CD4-positive, alpha-beta T cell (primary cell): ENCODE measurements at regions not wholly inside any gene's neighbourhood (a gene's known extent, or its start where the extent isn't known, plus 50 kb on each side); places are given as distances from the start of the nearest gene placed in this dataset.

Source experiments
- ATAC-seq: fragments of 200-7000 bp; cut with Tn5 transposase; one replicate; pipeline ENCODE4 v1.10.0; 2022; ENCODE audit warnings: mild to moderate bottlenecking; ENCODE audit not compliant: poor library complexity
- CTCF ChIA-PET: fragments of 350-600 bp; sonication (Branson Sonifier 250); formaldehyde crosslinking; loops from one replicate; lab custom pipeline; 2021; ENCODE audit warnings: antibody characterized with exemption, inconsistent platforms; lab: Charles Lee
- POLR2A ChIA-PET: fragments of 350-600 bp; sonication (Branson Sonifier 250); formaldehyde crosslinking; loops from one replicate; lab custom pipeline; 2021; ENCODE audit warnings: antibody characterized with exemption, inconsistent platforms; lab: Charles Lee
- DNase-seq, 14 experiments: peaks; one replicate each; pipeline ENCODE4 v3.0.0-alpha.2; 2013 to 2020; ENCODE audit warnings: mixed read lengths in 2 of 14
- H3K27ac ChIP-seq, 2 donors: one replicate each; pipeline versions ENCODE4 v1.5.1 to v1.7.0; 2013; ENCODE audit warnings: low read length in 2 of 2, low read depth in 1 of 2, mild to moderate bottlenecking in 1 of 2
- H3K27me3 ChIP-seq, 2 experiments: 1 replicate in 1 of 2; 2 replicates in 1 of 2; pipeline versions ENCODE4 v1.6.1 to v1.7.0; 2013; ENCODE audit warnings: low read length in 2 of 2, control low read depth in 1 of 2, mild to moderate bottlenecking in 1 of 2, moderate library complexity in 1 of 2; ENCODE audit not compliant: insufficient read depth in 2 of 2, control insufficient read depth in 1 of 2
- H3K36me3 ChIP-seq: one replicate; pipeline ENCODE4 v1.6.1; 2013; ENCODE audit warnings: low read length, control low read depth; ENCODE audit not compliant: insufficient read depth
- H3K4me1 ChIP-seq: one replicate; pipeline ENCODE4 v1.6.1; 2013; ENCODE audit warnings: low read length, control low read depth; ENCODE audit not compliant: insufficient read depth
- H3K4me3 ChIP-seq: one replicate; pipeline ENCODE4 v1.5.1; 2013; ENCODE audit warnings: mild to moderate bottlenecking, low read length, moderate library complexity
- H3K9me3 ChIP-seq, 2 experiments: 1 replicate in 1 of 2; 2 replicates in 1 of 2; pipeline versions ENCODE4 v1.6.1 to v1.7.0; 2013; ENCODE audit warnings: low read length in 2 of 2, mild to moderate bottlenecking in 2 of 2, control low read depth in 1 of 2, moderate library complexity in 1 of 2; ENCODE audit not compliant: control insufficient read depth in 1 of 2, insufficient read depth in 1 of 2
- H3K27ac Mint-ChIP-seq: one replicate; pipeline ENCODE4 v1.8.0; 2020; ENCODE audit warnings: mixed read lengths
- H3K27me3 Mint-ChIP-seq: one replicate; pipeline ENCODE4 v1.8.0; 2021; ENCODE audit warnings: mixed read lengths
- H3K36me3 Mint-ChIP-seq: one replicate; pipeline ENCODE4 v1.8.0; 2021; ENCODE audit warnings: low read depth, mixed read lengths
- H3K4me1 Mint-ChIP-seq: one replicate; pipeline ENCODE4 v1.8.0; 2021; ENCODE audit warnings: low read depth, mixed read lengths
- H3K4me3 Mint-ChIP-seq: one replicate; pipeline ENCODE4 v1.8.0; 2020; ENCODE audit warnings: mild to moderate bottlenecking, mixed read lengths
- H3K9me3 Mint-ChIP-seq: one replicate; pipeline ENCODE4 v1.8.0; 2020; ENCODE audit warnings: mixed read lengths
- CTCF ChIP-seq: fragments of 200-600 bp; IDR thresholded peaks from one replicate; pipeline ENCODE4 v1.8.0; 2022; ENCODE audit warnings: antibody characterized with exemption, mild to moderate bottlenecking
- intact Hi-C, 2 experiments: fragments of 100-400 bp; cut with DNase I in 1 of 2; cut with micrococcal nuclease in 1 of 2; formaldehyde crosslinking; loops; one replicate each; pipeline versions ENCODE4 v1.15.1 to v1.9.0; 2023 to 2025; cut with DNase I, micrococcal nuclease

GRCh38 chr16:73298562-73298961, 250.6 kb upstream of the ZFHX3 start:
- intact Hi-C loops = no loop called here
- CTCF ChIA-PET = interaction anchor here (0.7 kb wide), 1 partner anchor 228 kb away, joined by 4 read pairs; no protein-coding TSS in a partner anchor
- TF ChIP-seq CTCF = no peak
- Histone ChIP-seq H3K4me3 (no peak overlapping the region), H3K4me1 (no peaks in the 10 kb centered on the region), H3K9me3 (peaks cover 0 to 5% of the 10 kb centered on the region in 2 experiments), H3K27me3 (no peaks in the 10 kb centered on the region), H3K36me3 (no peaks in the 10 kb centered on the region), H3K27ac (no peak overlapping the region)
- Mint-ChIP-seq H3K27me3 (no peaks in the 10 kb centered on the region), H3K9me3 (no peaks in the 10 kb centered on the region), H3K27ac (no peak overlapping the region), H3K4me3 (no peak overlapping the region), H3K4me1 (no peaks in the 10 kb centered on the region), H3K36me3 (no peaks in the 10 kb centered on the region)
- DNase-seq (no peak), ATAC-seq (no peak)
- POLR2A ChIA-PET = no interaction called here

- no peak overlapping the region for H3K27ac ChIP-seq
- no peaks in the 10 kb centered on the region for H3K9me3 Mint-ChIP-seq
- H3K36me3 ChIP-seq = no peaks in the 10 kb centered on the region
- ChIA-PET CTCF (no interaction called here), POLR2A (no interaction called here)
- H3K4me3 ChIP-seq = no peak overlapping the region
- no peaks in the 10 kb centered on the region for H3K4me1 Mint-ChIP-seq
- H3K27me3 Mint-ChIP-seq = no peaks in the 10 kb centered on the region
- intact Hi-C loops = no loop called here
- no peaks in the 10 kb centered on the region for H3K36me3 Mint-ChIP-seq
- TF ChIP-seq CTCF = no peak
- ATAC-seq = no peak
- H3K9me3 ChIP-seq = peaks cover 0 to 22% of the 10 kb centered on the region in 2 experiments
- H3K27me3 ChIP-seq = no peaks in the 10 kb centered on the region
- DNase-seq = no peak
- no peak overlapping the region for H3K4me3 Mint-ChIP-seq
- H3K27ac Mint-ChIP-seq = no peak overlapping the region
- no peaks in the 10 kb centered on the region for H3K4me1 ChIP-seq
Measured at GRCh38 chr16:73290258-73290657, 242.3 kb upstream of the ZFHX3 start.

GRCh38 chr16:73289232-73289631, 241.3 kb upstream of the ZFHX3 start:
- Mint-ChIP-seq H3K4me1 (no peaks in the 10 kb centered on the region), H3K36me3 (no peaks in the 10 kb centered on the region), H3K27ac (no peak overlapping the region), H3K4me3 (no peak overlapping the region), H3K9me3 (no peaks in the 10 kb centered on the region), H3K27me3 (no peaks in the 10 kb centered on the region)
- Histone ChIP-seq H3K27ac (no peak overlapping the region), H3K4me3 (no peak overlapping the region), H3K36me3 (no peaks in the 10 kb centered on the region), H3K4me1 (no peaks in the 10 kb centered on the region), H3K9me3 (peaks cover 0 to 22% of the 10 kb centered on the region in 2 experiments), H3K27me3 (no peaks in the 10 kb centered on the region)
- no peak for TF ChIP-seq CTCF
- intact Hi-C loops = no loop called here
- ATAC-seq (no peak), DNase-seq (no peak)
- CTCF ChIA-PET = no interaction called here
- POLR2A ChIA-PET = no interaction called here
